Neural progenitor cell (in vitro differentiated cells): ENCODE measurements at regions not wholly inside any gene's neighbourhood (a gene's known extent, or its start where the extent isn't known, plus 50 kb on each side); places are given as distances from the start of the nearest gene placed in this dataset.

Experiments
- EZH2 ChIP-seq: fragments of 200-600 bp; sonication (generic); IDR thresholded peaks from 2 replicates; pipeline ENCODE4 v1.6.1; 2017; ENCODE audit warnings: antibody characterized with exemption, mild to moderate bottlenecking, moderate library complexity
- TF ChIP-seq, protein P1 (sequence below): fragments of 200-600 bp; sonication (generic); IDR thresholded peaks from 2 replicates; pipeline ENCODE4 v1.5.1; 2017; ENCODE audit warnings: antibody characterized with exemption, mild to moderate bottlenecking

DNA sequence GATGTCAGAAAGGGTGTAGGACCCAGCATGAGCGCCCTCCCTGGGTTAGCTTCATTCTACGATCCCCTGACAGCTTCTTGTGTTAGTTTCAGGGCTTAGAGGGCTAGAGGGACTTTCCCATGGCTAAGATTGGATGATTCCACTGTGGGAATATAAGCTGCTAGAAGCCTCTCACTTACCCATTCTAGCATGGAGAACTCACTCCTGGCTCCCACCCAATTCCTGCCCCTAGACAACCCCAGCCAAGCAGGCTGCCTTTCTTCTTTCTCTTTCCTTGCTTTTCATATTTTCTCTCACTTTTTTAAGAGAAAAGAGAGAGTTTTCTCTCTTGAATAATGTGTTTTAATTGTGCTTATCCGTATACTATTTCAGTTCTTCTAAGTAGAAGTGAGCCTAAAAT is 335.1 kb upstream of the CNTN6 start:
- TF ChIP-seq, protein P1, sequence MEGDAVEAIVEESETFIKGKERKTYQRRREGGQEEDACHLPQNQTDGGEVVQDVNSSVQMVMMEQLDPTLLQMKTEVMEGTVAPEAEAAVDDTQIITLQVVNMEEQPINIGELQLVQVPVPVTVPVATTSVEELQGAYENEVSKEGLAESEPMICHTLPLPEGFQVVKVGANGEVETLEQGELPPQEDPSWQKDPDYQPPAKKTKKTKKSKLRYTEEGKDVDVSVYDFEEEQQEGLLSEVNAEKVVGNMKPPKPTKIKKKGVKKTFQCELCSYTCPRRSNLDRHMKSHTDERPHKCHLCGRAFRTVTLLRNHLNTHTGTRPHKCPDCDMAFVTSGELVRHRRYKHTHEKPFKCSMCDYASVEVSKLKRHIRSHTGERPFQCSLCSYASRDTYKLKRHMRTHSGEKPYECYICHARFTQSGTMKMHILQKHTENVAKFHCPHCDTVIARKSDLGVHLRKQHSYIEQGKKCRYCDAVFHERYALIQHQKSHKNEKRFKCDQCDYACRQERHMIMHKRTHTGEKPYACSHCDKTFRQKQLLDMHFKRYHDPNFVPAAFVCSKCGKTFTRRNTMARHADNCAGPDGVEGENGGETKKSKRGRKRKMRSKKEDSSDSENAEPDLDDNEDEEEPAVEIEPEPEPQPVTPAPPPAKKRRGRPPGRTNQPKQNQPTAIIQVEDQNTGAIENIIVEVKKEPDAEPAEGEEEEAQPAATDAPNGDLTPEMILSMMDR: no peak
- no peak for TF ChIP-seq EZH2
